Mesothelial cell of epicardium (in vitro differentiated cells): ENCODE measurements at regions not wholly inside any gene's neighbourhood (a gene's known extent, or its start where the extent isn't known, plus 50 kb on each side); places are given as distances from the start of the nearest gene placed in this dataset.

Source experiments
- DNase-seq, 2 experiments: peaks; one replicate each; pipeline ENCODE4 v3.0.0; 2021; ENCODE audit warnings: low spot score in 2 of 2; ENCODE audit not compliant: unreplicated experiment in 2 of 2
- H3K27ac Mint-ChIP-seq: 2 replicates; pipeline ENCODE4 v1.8.0; 2021; ENCODE audit warnings: mixed read lengths
- H3K27me3 Mint-ChIP-seq: 2 replicates; pipeline ENCODE4 v1.8.0; 2021; ENCODE audit warnings: low read depth, mixed read lengths
- H3K36me3 Mint-ChIP-seq: 2 replicates; pipeline ENCODE4 v1.8.0; 2021; ENCODE audit warnings: mixed read lengths
- H3K4me1 Mint-ChIP-seq: 2 replicates; pipeline ENCODE4 v1.8.0; 2021; ENCODE audit warnings: mixed read lengths
- H3K4me3 Mint-ChIP-seq: 2 replicates; pipeline ENCODE4 v1.8.0; 2021; ENCODE audit warnings: mild to moderate bottlenecking, moderate library complexity, mixed read lengths
- H3K9me3 Mint-ChIP-seq: 2 replicates; pipeline ENCODE4 v1.8.0; 2021; ENCODE audit warnings: mixed read lengths
- TF ChIP-seq, protein P1 (sequence below): fragments of 200-600 bp; sonication (generic); IDR thresholded peaks from one replicate; pipeline ENCODE4 v1.5.0; 2021; ENCODE audit warnings: antibody characterized with exemption; ENCODE audit not compliant: unreplicated experiment

DNA sequence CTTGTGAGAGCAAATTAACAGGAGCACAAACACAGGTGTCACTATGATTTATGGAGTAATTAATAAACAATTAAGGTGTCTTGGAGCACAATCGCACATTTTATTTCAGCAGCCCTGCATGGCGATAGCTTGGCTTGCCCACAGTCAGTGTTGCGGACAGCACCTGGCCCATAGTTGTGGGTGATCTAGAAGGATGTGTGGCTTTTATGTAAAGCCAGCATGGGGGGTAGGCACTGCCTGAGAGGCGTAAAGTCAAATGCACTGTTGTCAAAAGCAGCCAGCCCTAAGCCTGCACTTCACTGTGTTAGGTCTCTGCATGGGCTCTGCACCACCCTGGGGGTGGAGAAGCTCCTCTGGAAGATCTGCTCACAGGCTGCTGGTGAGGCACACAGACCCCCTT is 177.4 kb upstream of the PPP2R3A start:
- H3K27ac Mint-ChIP-seq = no peak overlapping the region
- H3K4me1 Mint-ChIP-seq = peaks cover 2% of the 10 kb centered on the region
- DNase-seq = no peak
- TF ChIP-seq, protein P1, sequence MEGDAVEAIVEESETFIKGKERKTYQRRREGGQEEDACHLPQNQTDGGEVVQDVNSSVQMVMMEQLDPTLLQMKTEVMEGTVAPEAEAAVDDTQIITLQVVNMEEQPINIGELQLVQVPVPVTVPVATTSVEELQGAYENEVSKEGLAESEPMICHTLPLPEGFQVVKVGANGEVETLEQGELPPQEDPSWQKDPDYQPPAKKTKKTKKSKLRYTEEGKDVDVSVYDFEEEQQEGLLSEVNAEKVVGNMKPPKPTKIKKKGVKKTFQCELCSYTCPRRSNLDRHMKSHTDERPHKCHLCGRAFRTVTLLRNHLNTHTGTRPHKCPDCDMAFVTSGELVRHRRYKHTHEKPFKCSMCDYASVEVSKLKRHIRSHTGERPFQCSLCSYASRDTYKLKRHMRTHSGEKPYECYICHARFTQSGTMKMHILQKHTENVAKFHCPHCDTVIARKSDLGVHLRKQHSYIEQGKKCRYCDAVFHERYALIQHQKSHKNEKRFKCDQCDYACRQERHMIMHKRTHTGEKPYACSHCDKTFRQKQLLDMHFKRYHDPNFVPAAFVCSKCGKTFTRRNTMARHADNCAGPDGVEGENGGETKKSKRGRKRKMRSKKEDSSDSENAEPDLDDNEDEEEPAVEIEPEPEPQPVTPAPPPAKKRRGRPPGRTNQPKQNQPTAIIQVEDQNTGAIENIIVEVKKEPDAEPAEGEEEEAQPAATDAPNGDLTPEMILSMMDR = no peak
- H3K27me3 Mint-ChIP-seq = peaks cover 30% of the 10 kb centered on the region
- no peak overlapping the region for H3K4me3 Mint-ChIP-seq
- H3K36me3 Mint-ChIP-seq = no peaks in the 10 kb centered on the region
- no peaks in the 10 kb centered on the region for H3K9me3 Mint-ChIP-seq

DNA sequence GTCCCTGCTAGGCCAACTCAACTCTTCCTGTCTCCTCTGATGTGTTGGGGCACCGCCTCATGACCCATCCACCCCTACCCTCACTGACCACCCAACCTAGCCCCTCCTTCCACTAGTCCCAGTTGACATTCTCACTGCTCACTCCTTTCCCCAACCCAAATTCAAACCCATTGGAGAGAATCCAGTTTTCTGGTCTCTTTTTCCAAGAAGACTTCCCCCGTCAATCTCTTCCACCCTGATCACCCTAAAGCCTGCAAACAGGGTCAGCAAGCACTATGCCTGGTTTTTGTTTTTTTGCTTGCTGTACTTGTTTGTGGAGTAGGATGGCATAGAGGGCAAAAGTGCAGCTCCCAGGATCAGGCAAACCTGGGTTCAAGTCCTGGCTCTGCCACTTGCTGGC is 176.6 kb upstream of the PPP2R3A start:
- peaks cover 2% of the 10 kb centered on the region for H3K4me1 Mint-ChIP-seq
- H3K27ac Mint-ChIP-seq = no peak overlapping the region
- DNase-seq = no peak
- TF ChIP-seq, protein P1 = no peak
- no peak overlapping the region for H3K4me3 Mint-ChIP-seq
- H3K27me3 Mint-ChIP-seq = peaks cover 30% of the 10 kb centered on the region
- no peaks in the 10 kb centered on the region for H3K36me3 Mint-ChIP-seq
- H3K9me3 Mint-ChIP-seq = no peaks in the 10 kb centered on the region

DNA sequence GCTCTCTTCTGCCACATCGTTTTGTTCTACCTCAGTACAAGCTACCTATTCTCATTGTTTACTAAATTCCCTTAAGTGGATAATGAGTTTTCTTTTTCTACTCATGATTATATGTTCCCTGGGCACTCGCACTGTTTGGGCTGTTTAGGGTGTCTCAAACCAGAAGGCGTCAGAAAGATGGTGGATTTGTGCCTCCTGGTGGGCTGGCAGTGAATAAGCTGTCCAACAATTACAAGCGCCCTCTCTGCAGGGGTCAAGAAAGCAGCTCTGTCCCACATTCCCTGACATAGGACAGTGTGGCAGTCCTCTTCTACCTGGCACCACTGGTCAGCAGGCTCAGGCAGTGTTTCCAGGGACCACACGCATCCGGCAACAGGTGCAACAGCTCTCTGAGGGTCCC is 173.4 kb upstream of the PPP2R3A start:
- DNase-seq = no peak

DNA sequence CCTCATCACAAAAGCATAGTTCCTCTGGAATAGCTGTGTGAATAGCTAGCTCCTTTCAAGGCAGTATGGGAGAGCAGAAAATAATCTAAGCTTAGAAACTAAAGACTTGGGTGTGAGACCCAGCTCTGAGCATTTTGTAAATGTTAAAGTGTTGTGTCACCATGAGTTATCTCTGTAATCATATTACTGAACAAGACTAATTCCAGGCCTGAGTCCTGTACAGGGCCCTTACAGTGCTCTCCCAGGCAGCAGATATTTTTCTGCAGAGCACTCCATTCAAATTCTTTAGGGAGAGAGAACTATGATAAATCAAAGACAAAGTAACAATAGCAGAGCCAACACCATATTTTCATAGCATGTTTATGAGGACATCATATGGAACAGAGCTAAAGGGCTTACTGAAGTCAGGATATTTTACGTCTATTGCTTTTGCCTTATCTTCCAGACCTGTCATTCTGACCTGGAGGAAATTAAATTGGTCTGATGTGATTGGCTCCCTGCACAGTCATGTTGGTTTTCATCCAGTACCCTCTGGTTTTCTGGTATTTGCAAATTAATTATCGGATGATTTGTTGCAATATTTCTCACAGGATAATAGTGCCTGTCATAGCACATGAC is 172.6 kb upstream of the PPP2R3A start:
- H3K9me3 Mint-ChIP-seq = no peaks in the 10 kb centered on the region

More for the DNA sequence above, 173.4 kb upstream of the PPP2R3A start:
- Mint-ChIP-seq H3K9me3 (no peaks in the 10 kb centered on the region), H3K27me3 (peaks cover 39% of the 10 kb centered on the region), H3K36me3 (no peaks in the 10 kb centered on the region), H3K27ac (no peak overlapping the region), H3K4me1 (peaks cover 2% of the 10 kb centered on the region), H3K4me3 (no peak overlapping the region)
- TF ChIP-seq, protein P1 = no peak

DNA sequence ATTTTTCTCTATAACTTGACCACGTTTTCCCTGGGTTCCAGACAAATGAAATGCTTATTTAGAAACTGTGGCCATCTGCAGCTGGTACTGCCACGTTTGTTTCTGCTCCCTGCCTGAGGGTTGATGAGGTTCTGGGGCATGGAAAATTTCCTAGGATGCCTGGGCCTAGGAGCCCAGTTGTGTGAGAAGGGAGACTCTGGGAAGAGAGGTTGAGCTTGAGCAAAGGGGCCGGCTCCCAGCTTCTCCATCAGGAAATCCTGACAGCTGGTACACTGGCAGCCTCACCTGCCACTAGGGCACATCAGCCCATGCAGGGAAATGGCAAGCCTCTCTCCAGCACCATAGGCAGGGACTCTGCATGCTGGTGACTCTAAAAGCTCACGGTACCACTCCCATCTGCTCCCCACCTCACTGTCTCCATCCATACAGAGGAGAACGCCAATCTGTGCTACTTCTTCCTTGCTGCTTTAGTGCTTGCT is 165.4 kb upstream of the PPP2R3A start:
- H3K27me3 Mint-ChIP-seq = peaks cover 33% of the 10 kb centered on the region
- H3K4me1 Mint-ChIP-seq = no peaks in the 10 kb centered on the region
- DNase-seq = no peak
- no peaks in the 10 kb centered on the region for H3K36me3 Mint-ChIP-seq
- TF ChIP-seq, protein P1 = no peak
- no peak overlapping the region for H3K4me3 Mint-ChIP-seq
- no peaks in the 10 kb centered on the region for H3K9me3 Mint-ChIP-seq
- no peak overlapping the region for H3K27ac Mint-ChIP-seq

More for the DNA sequence above, 172.6 kb upstream of the PPP2R3A start:
- Mint-ChIP-seq H3K4me1 (peaks cover 2% of the 10 kb centered on the region), H3K4me3 (no peak overlapping the region), H3K27ac (no peak overlapping the region), H3K36me3 (no peaks in the 10 kb centered on the region), H3K27me3 (peaks cover 35% of the 10 kb centered on the region)
- no peak for DNase-seq
- TF ChIP-seq, protein P1 = no peak
